ENCODE measurements at regions not wholly inside any gene's neighbourhood (a gene's known extent, or its start where the extent isn't known, plus 50 kb on each side); places are given as distances from the start of the nearest gene placed in this dataset.
"Not testable (repeated sequence)": the region's sequence is repeated elsewhere in the genome, so short reads cannot be mapped to it uniquely, and the experiment has no call there.

- Histone ChIP-seq H3K27ac (no peak overlapping the region), H3K4me3 (no peak overlapping the region)
- no peak for TF ChIP-seq Cebpa-rat (IDR thresholded peaks at IDR 0.05)
These were observed 455.7 kb upstream of the KLF6 start for GRCh38 chr10:4240608-4241197.

GRCh38 chr10:4239186-4239585 lies 454.2 kb upstream of the KLF6 start:
- Histone ChIP-seq H4K20me1 (no peaks in the 10 kb centered on the region), H3K4me3 (no peak overlapping the region), H3K36me3 (no peaks in the 10 kb centered on the region), H3K9ac (no peak overlapping the region), H3K4me1 (no peaks in the 10 kb centered on the region), H3K27ac (no peak overlapping the region), H3K4me2 (no peak overlapping the region), H3K27me3 (no peaks in the 10 kb centered on the region), H3K9me3 (0 out of 2 replicates have a peak, but pooled peaks cover 3% of the 10 kb centered on the region)
- no peak for TF ChIP-seq Cebpa-rat (IDR thresholded peaks at IDR 0.05)

More at GRCh38 chr10:4240608-4241197, 455.7 kb upstream of the KLF6 start:
- H4K20me1 ChIP-seq, result no peaks in the 10 kb centered on the region
- no peaks in the 10 kb centered on the region for H3K4me1 ChIP-seq
- no peak overlapping the region for H3K9ac ChIP-seq
- H3K27me3 ChIP-seq, result no peaks in the 10 kb centered on the region
- 0 out of 2 replicates have a peak, but pooled peaks cover 3% of the 10 kb centered on the region for H3K9me3 ChIP-seq
- H3K36me3 ChIP-seq, result no peaks in the 10 kb centered on the region
- H3K4me2 ChIP-seq, result no peak overlapping the region

- not testable (repeated sequence) for H3K27me3 ChIP-seq, H3K27ac ChIP-seq, H3K36me3 ChIP-seq, H3K9ac ChIP-seq, H3K4me2 ChIP-seq, H4K20me1 ChIP-seq, H3K4me3 ChIP-seq, H3K4me1 ChIP-seq
- peaks cover 11% of the 10 kb centered on the region for H3K9me3 ChIP-seq
These were observed 451.9 kb upstream of the KLF6 start for GRCh38 chr10:4236905-4237304.

- TF ChIP-seq Cebpa-rat (IDR thresholded peaks at IDR 0.05), result no peak
- Histone ChIP-seq H3K4me3 (no peak overlapping the region), H3K27me3 (no peaks in the 10 kb centered on the region), H3K4me2 (no peak overlapping the region), H3K9me3 (peaks cover 11% of the 10 kb centered on the region), H3K4me1 (no peaks in the 10 kb centered on the region), H3K9ac (no peak overlapping the region), H3K27ac (no peak overlapping the region), H4K20me1 (no peaks in the 10 kb centered on the region), H3K36me3 (no peaks in the 10 kb centered on the region)
These were observed 449.7 kb upstream of the KLF6 start for GRCh38 chr10:4234661-4235060.

GRCh38 chr10:4231439-4231838 lies 446.4 kb upstream of the KLF6 start:
- H3K4me2 ChIP-seq, result no peak overlapping the region

GRCh38 chr10:4230036-4230435 lies 445.0 kb upstream of the KLF6 start:
- Histone ChIP-seq H3K4me1 (no peaks in the 10 kb centered on the region), H3K36me3 (no peaks in the 10 kb centered on the region), H3K4me2 (no peak overlapping the region), H3K27me3 (no peaks in the 10 kb centered on the region), H3K27ac (no peak overlapping the region), H3K4me3 (no peak overlapping the region), H3K9me3 (peaks cover 9% of the 10 kb centered on the region), H3K9ac (no peak overlapping the region), H4K20me1 (no peaks in the 10 kb centered on the region)
- TF ChIP-seq Cebpa-rat (IDR thresholded peaks at IDR 0.05), result no peak

More at GRCh38 chr10:4231439-4231838, 446.4 kb upstream of the KLF6 start:
- Histone ChIP-seq H3K9me3 (peaks cover 9% of the 10 kb centered on the region), H3K4me3 (no peak overlapping the region), H4K20me1 (no peaks in the 10 kb centered on the region), H3K36me3 (no peaks in the 10 kb centered on the region), H3K9ac (no peak overlapping the region), H3K27ac (no peak overlapping the region), H3K4me1 (no peaks in the 10 kb centered on the region), H3K27me3 (no peaks in the 10 kb centered on the region)
- TF ChIP-seq Cebpa-rat (IDR thresholded peaks at IDR 0.05), result no peak

GRCh38 chr10:4229106-4229505 lies 444.1 kb upstream of the KLF6 start:
- H3K9ac ChIP-seq, result no peak overlapping the region
- no peak overlapping the region for H3K4me2 ChIP-seq
- H3K36me3 ChIP-seq, result no peaks in the 10 kb centered on the region
- peaks cover 9% of the 10 kb centered on the region for H3K9me3 ChIP-seq
- no peak for TF ChIP-seq Cebpa-rat (IDR thresholded peaks at IDR 0.05)
- no peaks in the 10 kb centered on the region for H3K27me3 ChIP-seq
- no peaks in the 10 kb centered on the region for H4K20me1 ChIP-seq
- no peaks in the 10 kb centered on the region for H3K4me1 ChIP-seq
- no peak overlapping the region for H3K4me3 ChIP-seq
- no peak overlapping the region for H3K27ac ChIP-seq

- H3K27ac ChIP-seq, result no peak overlapping the region
- TF ChIP-seq Cebpa-rat (IDR thresholded peaks at IDR 0.05), result no peak
These were observed 442.6 kb upstream of the KLF6 start for GRCh38 chr10:4227586-4227985.

GRCh38 chr10:4226941-4227540 lies 442.0 kb upstream of the KLF6 start:
- Histone ChIP-seq H3K36me3 (no peaks in the 10 kb centered on the region), H3K4me2 (no peak overlapping the region), H3K4me1 (no peaks in the 10 kb centered on the region), H3K27me3 (no peaks in the 10 kb centered on the region), H3K9ac (no peak overlapping the region), H4K20me1 (no peaks in the 10 kb centered on the region), H3K9me3 (no peaks in the 10 kb centered on the region), H3K27ac (no peak overlapping the region), H3K4me3 (no peak overlapping the region)
- no peak for TF ChIP-seq Cebpa-rat (IDR thresholded peaks at IDR 0.05)

More at GRCh38 chr10:4227586-4227985, 442.6 kb upstream of the KLF6 start:
- no peaks in the 10 kb centered on the region for H3K27me3 ChIP-seq
- H3K4me3 ChIP-seq, result no peak overlapping the region
- no peaks in the 10 kb centered on the region for H4K20me1 ChIP-seq
- peaks cover 3% of the 10 kb centered on the region for H3K9me3 ChIP-seq
- no peaks in the 10 kb centered on the region for H3K4me1 ChIP-seq
- H3K4me2 ChIP-seq, result no peak overlapping the region
- H3K36me3 ChIP-seq, result no peaks in the 10 kb centered on the region
- no peak overlapping the region for H3K9ac ChIP-seq

- H4K20me1 ChIP-seq, result no peaks in the 10 kb centered on the region
- H3K9me3 ChIP-seq, result no peaks in the 10 kb centered on the region
- H3K36me3 ChIP-seq, result no peaks in the 10 kb centered on the region
- no peak overlapping the region for H3K27ac ChIP-seq
- no peak for TF ChIP-seq Cebpa-rat (IDR thresholded peaks at IDR 0.05)
- 0 out of 2 replicates have a peak, but pooled peaks cover 8% of the 10 kb centered on the region for H3K4me1 ChIP-seq
- no peak overlapping the region for H3K4me2 ChIP-seq
- no peak overlapping the region for H3K4me3 ChIP-seq
- no peaks in the 10 kb centered on the region for H3K27me3 ChIP-seq
- H3K9ac ChIP-seq, result no peak overlapping the region
These were observed 439.2 kb upstream of the KLF6 start for GRCh38 chr10:4224178-4224577.

GRCh38 chr10:4221310-4221709 lies 436.3 kb upstream of the KLF6 start:
- not testable (repeated sequence) for H3K4me1 ChIP-seq, H3K4me2 ChIP-seq, H3K9ac ChIP-seq

More at GRCh38 chr10:4221310-4221709, 436.3 kb upstream of the KLF6 start:
- H4K20me1 ChIP-seq, H3K27ac ChIP-seq, H3K27me3 ChIP-seq, H3K36me3 ChIP-seq, H3K9me3 ChIP-seq, H3K4me3 ChIP-seq: not testable (repeated sequence)
